H1 (cell line): ENCODE measurements at regions not wholly inside any gene's neighbourhood (a gene's known extent, or its start where the extent isn't known, plus 50 kb on each side); places are given as distances from the start of the nearest gene placed in this dataset.

Experiments used
- CBX5 ChIP-seq: fragments of 300-800, 300-1000 bp; sonication (generic); IDR thresholded peaks from 2 replicates; pipeline ENCODE4 v1.7.1; 2016; ENCODE audit warnings: antibody characterized with exemption, low read length, low read depth
- EZH2 ChIP-seq: fragments of 200-600 bp; sonication (generic); IDR thresholded peaks from 2 replicates; pipeline ENCODE4 v1.7.1; 2012; ENCODE audit warnings: low read depth, mild to moderate bottlenecking, moderate library complexity, low read length, inconsistent platforms; ENCODE audit not compliant: severe bottlenecking
- KDM1A ChIP-seq: fragments of 200-600, 300-600 bp; sonication (generic); IDR thresholded peaks from 2 replicates; pipeline ENCODE4 v1.7.1; 2016; ENCODE audit warnings: mild to moderate bottlenecking, low read length, borderline replicate concordance
- NRF1 ChIP-seq: IDR thresholded peaks from 2 replicates; pipeline ENCODE4 v1.6.1; 2011; ENCODE audit warnings: mild to moderate bottlenecking, low read depth, low read length, improper control_type of control experiment
- POLR2AphosphoS5 ChIP-seq: IDR thresholded peaks from 2 replicates; pipeline ENCODE4 v1.6.1; 2011; ENCODE audit warnings: low read depth, low read length
- POU5F1 ChIP-seq: IDR thresholded peaks from 2 replicates; pipeline ENCODE4 v1.6.1; 2011; ENCODE audit warnings: low read depth, mild to moderate bottlenecking, low read length, moderate library complexity
- RAD21 ChIP-seq, 2 experiments: IDR thresholded peaks in 1 of 2; conservative IDR thresholded peaks in 1 of 2; 2 replicates each; pipeline ENCODE4 v1.6.1; 2011; ENCODE audit warnings: low read depth in 2 of 2, low read length in 2 of 2, improper control_type of control experiment in 1 of 2, inconsistent platforms in 1 of 2, mild to moderate bottlenecking in 1 of 2, moderate library complexity in 1 of 2
- SIRT6 ChIP-seq: IDR thresholded peaks from one replicate; pipeline ENCODE4 v1.7.1; 2012; ENCODE audit warnings: low read length, inconsistent platforms
- SRF ChIP-seq: IDR thresholded peaks from 2 replicates; pipeline ENCODE4 v1.6.1; 2011; ENCODE audit warnings: mild to moderate bottlenecking, low read depth, low read length, moderate library complexity
- SUZ12 ChIP-seq: fragments of 200-600 bp; sonication (generic); IDR thresholded peaks from 2 replicates; pipeline ENCODE4 v1.6.1; 2012; ENCODE audit warnings: mild to moderate bottlenecking, inconsistent platforms, low read length, moderate library complexity, mixed read lengths
- TAF1 ChIP-seq: IDR thresholded peaks from 2 replicates; pipeline ENCODE4 v1.6.1; 2011; ENCODE audit warnings: mild to moderate bottlenecking, low read depth, low read length
- TF ChIP-seq, protein P1 (sequence below), 3 experiments: IDR thresholded peaks; 1 replicate in 2 of 3; 2 replicates in 1 of 3; pipeline versions ENCODE4 v1.5.1 to v1.6.1; 2011; ENCODE audit warnings: low read length in 3 of 3, mild to moderate bottlenecking in 3 of 3, inconsistent platforms in 2 of 3, low read depth in 1 of 3, moderate library complexity in 1 of 3; ENCODE audit not compliant: insufficient read depth in 1 of 3; ENCODE audit errors: control extremely low read depth in 1 of 3

DNA sequence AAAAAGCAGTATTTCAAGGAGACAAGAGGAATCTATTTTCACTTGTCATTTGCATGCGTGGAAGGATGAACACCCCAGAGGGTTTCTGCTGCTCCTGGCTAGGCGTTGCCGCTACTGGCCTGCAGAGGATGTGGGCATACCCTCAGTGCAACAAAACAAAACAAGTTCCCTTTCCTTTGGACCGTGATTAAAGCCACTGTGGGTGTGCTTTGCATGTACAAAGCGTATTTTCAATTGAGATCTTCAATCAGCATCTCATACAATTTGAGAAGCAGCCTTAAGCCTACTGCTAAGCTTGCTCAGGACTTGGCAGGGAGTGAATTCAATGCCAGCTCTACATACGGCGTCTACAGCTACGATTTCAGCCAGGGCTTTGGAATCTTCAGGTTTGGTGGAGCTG is 298.4 kb downstream of the LPIN1 start:
- TF ChIP-seq EZH2 (no peak), POLR2AphosphoS5 (no peak), SUZ12 (no peak), POU5F1 (no peak), SIRT6 (no peak), SRF (no peak), CBX5 (no peak), NRF1 (no peak), TAF1 (no peak), RAD21 (IDR thresholded peaks at IDR 0.05 in 1 of 2, conservative IDR thresholded peaks at IDR 0.05 in 1 of 2; ENCODE audit: low read depth in 2 of 2, low read length in 2 of 2) (no peak), KDM1A (no peak)
- TF ChIP-seq, protein P1, sequence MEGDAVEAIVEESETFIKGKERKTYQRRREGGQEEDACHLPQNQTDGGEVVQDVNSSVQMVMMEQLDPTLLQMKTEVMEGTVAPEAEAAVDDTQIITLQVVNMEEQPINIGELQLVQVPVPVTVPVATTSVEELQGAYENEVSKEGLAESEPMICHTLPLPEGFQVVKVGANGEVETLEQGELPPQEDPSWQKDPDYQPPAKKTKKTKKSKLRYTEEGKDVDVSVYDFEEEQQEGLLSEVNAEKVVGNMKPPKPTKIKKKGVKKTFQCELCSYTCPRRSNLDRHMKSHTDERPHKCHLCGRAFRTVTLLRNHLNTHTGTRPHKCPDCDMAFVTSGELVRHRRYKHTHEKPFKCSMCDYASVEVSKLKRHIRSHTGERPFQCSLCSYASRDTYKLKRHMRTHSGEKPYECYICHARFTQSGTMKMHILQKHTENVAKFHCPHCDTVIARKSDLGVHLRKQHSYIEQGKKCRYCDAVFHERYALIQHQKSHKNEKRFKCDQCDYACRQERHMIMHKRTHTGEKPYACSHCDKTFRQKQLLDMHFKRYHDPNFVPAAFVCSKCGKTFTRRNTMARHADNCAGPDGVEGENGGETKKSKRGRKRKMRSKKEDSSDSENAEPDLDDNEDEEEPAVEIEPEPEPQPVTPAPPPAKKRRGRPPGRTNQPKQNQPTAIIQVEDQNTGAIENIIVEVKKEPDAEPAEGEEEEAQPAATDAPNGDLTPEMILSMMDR (IDR thresholded peaks at IDR 0.05; ENCODE audit: control extremely low read depth in 1 of 3, insufficient read depth in 1 of 3, low read depth in 1 of 3, low read length in 3 of 3): no peak
